Fibroblast of skin of scalp (primary cell): ENCODE measurements at regions not wholly inside any gene's neighbourhood (a gene's known extent, or its start where the extent isn't known, plus 50 kb on each side); places are given as distances from the start of the nearest gene placed in this dataset.

ENCODE experiments used
- DNase-seq: peaks from one replicate; pipeline ENCODE4 v3.0.0-alpha.2; 2013

- DNase-seq, result peak; percentile 65
These were observed 173.4 kb upstream of the BMP4 start for GRCh38 chr14:54129850-54130640.

- no peak for DNase-seq
These were observed 175.9 kb upstream of the BMP4 start for GRCh38 chr14:54132496-54132895.

DNA sequence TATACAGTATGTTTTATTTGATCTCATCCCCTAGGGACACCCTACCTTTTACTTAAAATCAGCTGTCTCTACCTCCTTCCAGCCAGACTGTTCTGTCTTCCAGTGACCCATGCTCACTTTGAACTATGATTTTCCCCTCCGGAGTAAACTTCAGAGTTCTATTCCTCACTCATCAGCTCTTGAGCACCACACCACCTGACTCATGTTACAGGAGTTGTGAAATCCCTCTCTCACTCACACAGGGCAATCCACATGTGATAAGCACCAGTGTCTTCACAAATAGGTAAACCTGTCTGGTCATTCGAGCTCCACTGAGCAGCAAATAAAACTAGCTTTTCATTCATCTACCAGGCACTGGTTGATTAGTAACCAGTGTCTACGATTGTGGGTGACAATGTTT is 177.3 kb upstream of the BMP4 start:
- no peak for DNase-seq

- DNase-seq, result no peak
These were observed 179.2 kb upstream of the BMP4 start for GRCh38 chr14:54135804-54136280.

GRCh38 chr14:54136894-54137613 is 180.4 kb upstream of the BMP4 start:
- no peak for DNase-seq

GRCh38 chr14:54137614-54137961 is 181.0 kb upstream of the BMP4 start:
- DNase-seq, result no peak

- DNase-seq, result no peak
These were observed 181.4 kb upstream of the BMP4 start for GRCh38 chr14:54138024-54138353.

DNA sequence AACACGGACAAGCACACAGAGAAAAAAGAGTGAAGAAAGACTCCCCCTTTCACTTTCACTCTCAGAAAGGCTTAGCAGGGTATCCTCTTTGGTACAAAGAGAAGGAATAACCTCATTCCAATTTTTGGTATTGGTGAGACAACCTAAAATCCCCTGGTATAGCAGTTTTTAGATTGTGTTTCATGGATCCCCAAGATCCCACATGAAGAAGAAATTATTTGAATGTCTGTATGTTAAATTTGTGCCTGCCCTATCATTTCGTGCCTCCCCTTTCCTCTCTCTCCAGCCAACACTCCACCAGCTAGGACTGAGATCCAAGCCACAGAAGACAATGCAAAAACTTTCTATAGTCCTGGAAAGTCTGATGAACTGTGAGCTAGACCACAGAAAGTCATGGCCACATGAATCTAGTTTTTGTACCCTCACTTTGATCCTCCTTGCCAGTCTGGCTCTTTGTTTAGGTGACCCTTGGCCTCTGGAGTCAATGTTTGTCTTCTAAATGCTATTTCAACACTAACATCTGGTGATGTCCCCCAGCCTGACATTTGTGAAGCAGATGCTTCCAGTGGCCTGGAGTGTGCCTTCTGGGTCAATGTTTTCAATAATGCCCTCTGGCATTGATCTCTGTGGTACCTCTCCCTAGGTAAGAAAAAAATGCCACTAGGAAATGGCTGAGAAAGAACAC is 181.9 kb upstream of the BMP4 start:
- DNase-seq, result no peak

DNA sequence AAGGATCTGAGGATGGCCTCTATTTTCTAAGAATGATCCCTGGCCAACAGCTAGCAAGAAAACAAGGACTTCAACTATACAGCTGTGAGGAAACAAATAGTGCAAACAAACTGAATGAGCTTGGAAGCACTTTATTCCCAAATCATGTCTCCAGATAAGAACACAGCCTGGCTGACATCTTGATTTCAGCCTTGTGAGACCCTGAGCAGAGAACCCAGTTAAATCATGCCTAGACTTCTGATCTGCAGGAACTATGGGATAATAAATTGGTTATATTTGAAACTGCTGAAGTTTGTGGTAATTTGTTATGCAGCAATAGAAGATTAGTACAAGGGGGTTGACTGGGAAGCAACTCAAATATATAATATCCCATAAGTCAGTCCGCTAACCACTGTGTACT is 183.9 kb upstream of the BMP4 start:
- no peak for DNase-seq

- DNase-seq, result no peak
These were observed 190.0 kb upstream of the BMP4 start for GRCh38 chr14:54146601-54147000.

DNA sequence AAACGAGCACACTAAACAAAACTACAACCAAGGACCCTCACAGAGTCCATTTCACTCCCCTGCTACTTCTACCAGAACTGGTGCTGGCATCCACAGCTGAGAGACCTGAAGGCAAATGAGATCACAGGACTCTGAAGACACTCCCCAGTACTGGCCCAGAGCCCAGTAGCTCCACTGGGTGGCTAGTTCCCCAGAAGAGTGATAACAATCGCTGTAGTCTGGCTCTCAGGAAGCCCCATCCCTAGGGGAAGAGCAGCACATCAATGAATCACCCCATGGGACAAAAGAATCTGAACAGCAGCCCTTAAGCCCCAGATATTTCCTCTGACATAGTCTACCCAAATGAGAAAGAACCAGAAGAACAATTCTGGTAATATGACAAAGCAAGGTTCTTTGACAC is 190.7 kb upstream of the BMP4 start:
- DNase-seq, result peak; percentile 69

DNA sequence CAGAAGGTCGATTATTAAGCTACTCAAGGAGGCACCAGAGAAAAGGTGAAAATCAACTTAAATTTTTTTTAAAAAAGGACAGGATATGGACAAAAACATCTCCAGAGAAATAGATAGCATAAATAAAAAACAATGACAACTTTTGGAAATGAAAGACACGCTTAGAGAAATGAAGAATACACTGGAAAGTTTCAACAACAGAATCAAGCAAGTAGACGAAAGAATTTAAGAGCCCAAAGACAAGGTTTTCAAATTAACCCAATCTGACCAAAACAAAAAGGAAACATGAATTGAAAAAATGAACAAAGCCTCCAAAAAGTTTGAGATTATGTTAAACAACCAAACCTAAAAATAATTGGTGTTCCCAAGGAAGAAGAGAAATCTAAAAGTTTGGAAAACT is 191.1 kb upstream of the BMP4 start:
- DNase-seq, result no peak

GRCh38 chr14:54148251-54148650 is 191.6 kb upstream of the BMP4 start:
- no peak for DNase-seq

DNA sequence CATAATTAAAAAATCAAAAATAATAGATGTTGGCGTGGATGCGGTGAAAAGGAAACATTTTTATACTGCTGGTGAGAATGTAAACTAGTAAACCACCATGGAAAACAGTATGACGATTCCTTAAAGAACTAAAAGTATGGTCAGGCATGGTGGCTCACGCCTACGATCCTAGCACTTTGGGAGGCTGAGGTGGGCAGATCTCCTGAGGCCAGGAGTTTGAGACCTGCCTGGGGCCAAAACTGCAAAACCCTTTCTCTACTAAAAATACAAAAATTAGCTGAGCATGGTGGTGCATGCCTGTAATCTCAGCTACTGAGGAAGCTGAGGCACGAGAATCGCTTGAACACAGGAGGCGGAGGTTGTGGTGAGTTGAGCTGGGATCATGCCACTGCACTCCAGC is 195.7 kb upstream of the BMP4 start:
- no peak for DNase-seq

DNA sequence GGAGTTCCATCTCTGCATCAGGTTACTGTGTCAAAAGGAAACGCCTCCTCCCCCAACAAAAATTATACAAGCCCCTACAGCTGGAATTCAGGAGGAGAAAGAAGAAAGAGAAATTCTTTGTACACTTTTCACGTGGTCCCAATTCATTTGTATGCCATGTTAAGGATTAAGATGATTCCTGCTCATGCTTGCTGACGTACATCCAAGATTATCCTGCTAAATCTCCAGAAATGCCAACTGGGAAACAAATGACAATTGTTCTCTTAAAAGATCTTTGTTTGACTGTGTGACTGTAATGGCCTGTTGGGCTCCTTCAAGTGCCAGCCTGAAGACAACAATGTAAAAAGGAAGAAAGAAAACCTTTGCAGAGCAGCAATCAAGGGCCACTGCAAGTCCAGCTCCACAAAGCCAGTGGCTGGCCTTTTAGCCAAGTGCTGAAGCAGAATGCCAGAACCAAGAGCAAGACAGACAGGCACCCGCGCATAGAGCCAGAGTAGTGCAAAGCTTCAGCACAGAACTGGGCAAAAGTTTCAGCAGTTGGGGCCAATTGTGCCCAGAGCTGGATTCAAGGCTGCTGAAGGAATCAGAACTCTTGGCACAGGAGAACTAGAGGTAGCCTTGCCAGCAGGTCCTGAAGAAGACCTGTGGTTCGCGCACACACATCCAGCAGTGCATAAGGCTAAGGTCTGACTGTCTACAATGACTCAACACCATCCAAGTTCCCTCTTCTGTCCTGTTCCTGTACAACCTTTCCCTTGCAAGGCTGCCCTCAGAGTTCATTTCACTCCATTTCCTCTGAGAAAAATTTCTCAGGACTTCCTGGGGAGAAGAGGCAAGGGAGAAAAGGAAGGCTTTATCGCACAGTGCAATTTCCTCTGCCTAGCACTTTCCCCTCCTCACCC is 209.7 kb upstream of the BMP4 start:
- no peak for DNase-seq

GRCh38 chr14:54168489-54168888 is 211.9 kb upstream of the BMP4 start:
- no peak for DNase-seq

GRCh38 chr14:54169254-54169924 is 212.8 kb upstream of the BMP4 start:
- no peak for DNase-seq

- DNase-seq, result no peak
These were observed 213.7 kb upstream of the BMP4 start for GRCh38 chr14:54170301-54170700.

DNA sequence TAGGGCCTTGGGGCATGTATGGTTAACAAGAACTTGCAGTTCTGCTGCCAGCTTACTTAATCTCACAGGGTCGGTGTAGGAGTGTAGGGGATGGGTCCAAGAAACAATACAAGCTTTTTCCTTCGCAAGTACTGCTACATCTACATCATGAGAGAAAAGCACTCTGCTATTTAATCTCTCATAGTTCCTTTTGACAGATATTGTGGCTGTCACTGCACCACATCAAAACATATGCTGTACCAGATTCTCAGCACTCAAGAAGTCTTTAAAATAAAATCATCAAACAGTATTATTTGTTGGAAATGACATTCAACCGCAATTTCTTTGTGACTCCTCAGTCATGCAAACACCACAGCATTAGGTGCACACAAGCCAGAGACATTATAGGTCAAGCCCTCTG is 215.5 kb upstream of the BMP4 start:
- no peak for DNase-seq

- DNase-seq, result no peak
These were observed 215.9 kb upstream of the BMP4 start for GRCh38 chr14:54172562-54172961.

GRCh38 chr14:54173802-54174201 is 217.2 kb upstream of the BMP4 start:
- peak; percentile 44 for DNase-seq

GRCh38 chr14:54174457-54174856 is 217.8 kb upstream of the BMP4 start:
- DNase-seq, result no peak
